ENCODE measurements at regions not wholly inside any gene's neighbourhood (a gene's known extent, or its start where the extent isn't known, plus 50 kb on each side); places are given as distances from the start of the nearest gene placed in this dataset.
"Not testable (repeated sequence)": the region's sequence is repeated elsewhere in the genome, so short reads cannot be mapped to it uniquely, and the experiment has no call there.

DNA sequence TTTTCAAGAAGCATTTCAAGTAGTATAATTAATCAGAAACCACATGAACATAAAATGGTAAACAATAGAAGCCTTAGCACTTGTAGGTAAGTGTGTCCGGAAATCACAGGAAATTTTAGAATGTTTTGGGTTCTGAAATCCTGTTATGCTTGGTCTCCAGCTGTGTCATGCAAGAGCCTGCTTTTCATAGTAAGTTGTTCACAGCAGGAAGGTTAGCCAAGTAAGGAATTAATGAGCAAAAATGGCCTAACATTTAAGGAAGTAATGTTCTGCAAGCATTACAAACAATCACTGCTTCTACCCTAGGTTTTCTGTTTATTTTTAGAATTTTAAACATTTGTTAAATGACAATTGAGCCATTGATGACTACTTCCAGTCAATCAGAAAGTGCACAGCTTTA, 669.5 kb downstream of the SLCO4C1 start:
- DNase-seq = no peak

- DNase-seq = no peak
Measured at GRCh38 chr5:101611039-101611438, 685.0 kb downstream of the SLCO4C1 start.

DNA sequence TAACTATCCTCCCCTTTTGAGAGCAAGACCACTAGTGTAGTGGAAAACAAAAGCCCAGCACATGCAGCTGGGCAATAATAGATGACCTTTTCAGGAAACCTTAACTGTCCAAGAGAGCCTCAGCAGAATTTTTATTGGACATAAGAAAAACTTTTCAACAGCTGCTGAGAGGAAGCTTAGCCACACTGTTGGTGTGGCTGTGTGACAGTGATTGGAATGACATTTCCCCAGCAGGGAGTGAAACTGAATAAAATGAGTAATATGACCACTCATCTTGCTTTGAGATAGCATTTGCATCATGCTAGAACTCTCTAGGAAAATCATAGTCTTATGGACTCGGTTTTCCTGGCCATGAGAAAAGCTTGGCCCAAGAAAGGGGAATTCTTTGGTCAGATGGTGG, 687.8 kb downstream of the SLCO4C1 start:
- no peak for DNase-seq

DNA sequence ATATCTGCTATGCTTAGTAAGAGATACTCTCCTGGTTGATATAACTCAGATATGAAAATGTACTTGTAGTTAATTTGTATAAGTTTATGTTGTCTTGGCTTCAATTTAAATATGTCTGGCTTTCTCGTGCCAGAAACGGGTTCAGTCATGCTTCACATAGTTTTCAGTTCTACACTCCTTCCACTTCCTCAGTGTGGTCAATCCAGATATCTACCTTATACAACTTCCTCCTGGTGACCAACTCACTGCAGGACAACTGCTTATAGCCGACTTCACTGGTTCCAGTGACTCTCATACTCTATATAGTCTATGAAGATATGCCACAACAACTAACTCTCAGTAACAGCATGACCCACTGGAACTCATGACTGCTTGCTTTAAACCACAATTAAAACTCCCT, 690.4 kb downstream of the SLCO4C1 start:
- DNase-seq = no peak

GRCh38 chr5:101600614-101601013, 695.5 kb downstream of the SLCO4C1 start:
- no peak for DNase-seq

DNA sequence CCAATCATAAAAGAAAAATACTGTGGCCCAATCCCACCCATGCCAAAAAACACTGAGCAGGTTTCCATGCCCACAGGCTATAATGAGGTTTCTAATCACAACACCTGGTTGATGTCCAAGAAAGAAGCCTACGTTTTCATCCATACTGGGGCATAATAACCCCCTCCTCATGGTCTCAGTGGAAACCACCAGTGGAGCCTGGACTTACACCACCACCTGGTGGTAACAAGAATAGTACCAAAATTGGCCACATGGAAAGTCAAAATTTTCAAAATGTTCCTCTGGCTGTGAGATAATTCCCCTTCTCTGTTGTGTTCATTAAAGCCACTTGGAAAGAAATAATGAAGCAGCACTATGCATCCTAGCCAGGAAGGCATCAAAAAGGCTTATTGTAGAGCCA, 687.3 kb upstream of the ST8SIA4 start:
- DNase-seq = no peak

- no peak for DNase-seq
Measured at GRCh38 chr5:101585366-101585765, 682.3 kb upstream of the ST8SIA4 start.

DNA sequence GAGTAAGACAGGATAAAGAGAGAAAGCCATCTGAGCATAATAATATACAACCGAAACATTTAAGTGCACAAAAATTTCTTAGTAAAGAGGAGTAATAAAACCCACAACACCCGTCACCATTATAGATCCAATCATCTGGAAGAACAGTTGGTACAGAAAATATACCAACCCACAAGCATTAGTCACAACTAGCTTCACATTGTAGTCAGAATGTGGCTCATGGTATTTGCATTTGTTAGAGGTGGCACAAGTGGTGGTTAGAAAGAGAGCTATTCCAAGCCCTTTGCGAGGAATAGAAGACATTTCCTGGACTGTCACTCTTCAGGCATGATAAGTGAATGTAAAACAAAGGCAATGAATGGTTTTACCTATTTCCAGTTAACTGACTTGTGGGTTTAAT, 677.5 kb upstream of the ST8SIA4 start:
- DNase-seq = no peak

DNA sequence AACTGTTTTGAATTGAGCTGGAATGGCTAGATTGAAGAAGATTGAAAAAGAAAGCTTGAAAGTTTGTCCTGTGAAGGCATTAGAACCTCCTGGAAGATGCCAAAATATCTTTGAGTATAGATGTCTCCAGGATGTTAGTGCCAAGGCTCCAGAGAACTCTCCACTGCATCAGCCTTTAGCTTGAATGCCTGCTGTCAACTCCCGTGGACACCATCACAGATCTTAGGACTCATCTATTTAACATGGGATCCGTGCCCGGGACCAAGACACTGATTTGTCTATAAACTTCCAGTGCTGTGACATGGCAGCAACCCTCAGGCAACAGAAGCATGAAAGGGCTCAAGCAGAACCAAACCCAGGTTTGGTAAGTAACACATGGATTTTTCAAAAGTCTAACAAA, 670.9 kb upstream of the ST8SIA4 start:
- DNase-seq = no peak

GRCh38 chr5:101561018-101561417, 657.9 kb upstream of the ST8SIA4 start:
- no peak for DNase-seq

- DNase-seq = no peak
Measured at GRCh38 chr5:101543780-101544179, 640.7 kb upstream of the ST8SIA4 start.

GRCh38 chr5:101539315-101539714, 636.2 kb upstream of the ST8SIA4 start:
- DNase-seq = no peak

DNA sequence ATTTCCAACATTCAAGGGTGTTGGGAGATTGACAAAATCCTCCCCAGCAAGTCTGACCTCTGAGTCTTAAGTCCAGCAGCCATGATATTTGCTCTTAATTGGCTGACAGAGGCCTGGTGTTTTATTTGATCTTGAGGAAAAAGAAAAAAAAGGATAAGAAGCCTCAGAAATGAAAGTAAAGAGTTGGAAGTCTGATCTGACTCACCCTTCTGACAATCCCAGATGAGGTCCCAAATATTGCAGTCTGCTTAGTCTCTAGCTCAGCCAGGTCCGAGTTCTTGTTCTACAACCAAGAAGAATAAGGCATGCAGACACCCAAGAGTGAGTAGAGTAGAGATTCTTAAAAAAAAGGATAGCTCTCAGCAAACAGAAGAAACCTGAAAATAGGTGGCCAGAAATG, 632.5 kb upstream of the ST8SIA4 start:
- DNase-seq = no peak

- no peak for DNase-seq
Measured at GRCh38 chr5:101534491-101535110, 631.5 kb upstream of the ST8SIA4 start.

- peak in 1 of 2 donors; percentile 13 for DNase-seq
Measured at GRCh38 chr5:101532430-101532829, 629.3 kb upstream of the ST8SIA4 start.

- DNase-seq = peak; percentile 70 to 80
Measured at GRCh38 chr5:101531026-101531425, 627.9 kb upstream of the ST8SIA4 start.

- DNase-seq = not testable (repeated sequence)
Measured at GRCh38 chr5:101529094-101529493, 626.0 kb upstream of the ST8SIA4 start.

- no peak for DNase-seq
Measured at GRCh38 chr5:101520417-101520816, 617.3 kb upstream of the ST8SIA4 start.

GRCh38 chr5:101517795-101518194, 614.7 kb upstream of the ST8SIA4 start:
- DNase-seq = no peak

DNA sequence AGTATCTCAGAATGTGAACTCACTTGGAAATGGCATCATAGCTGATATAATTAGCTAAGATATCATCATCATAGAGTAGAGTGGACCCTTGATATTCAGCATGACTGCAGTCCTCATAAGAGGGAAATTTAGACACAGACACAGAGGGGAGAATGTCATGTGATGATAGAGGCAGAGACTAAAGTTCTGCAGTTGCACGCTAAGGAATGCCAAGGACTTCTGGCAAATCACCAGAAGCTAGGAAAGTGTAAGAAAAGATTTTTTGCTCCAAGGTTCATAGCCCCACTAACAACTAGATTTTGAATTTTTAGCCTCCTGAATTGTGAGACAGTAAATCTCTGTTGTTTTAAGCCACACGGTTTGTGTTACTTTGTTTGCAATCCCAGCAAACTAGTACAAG, 612.6 kb upstream of the ST8SIA4 start:
- no peak for DNase-seq

DNA sequence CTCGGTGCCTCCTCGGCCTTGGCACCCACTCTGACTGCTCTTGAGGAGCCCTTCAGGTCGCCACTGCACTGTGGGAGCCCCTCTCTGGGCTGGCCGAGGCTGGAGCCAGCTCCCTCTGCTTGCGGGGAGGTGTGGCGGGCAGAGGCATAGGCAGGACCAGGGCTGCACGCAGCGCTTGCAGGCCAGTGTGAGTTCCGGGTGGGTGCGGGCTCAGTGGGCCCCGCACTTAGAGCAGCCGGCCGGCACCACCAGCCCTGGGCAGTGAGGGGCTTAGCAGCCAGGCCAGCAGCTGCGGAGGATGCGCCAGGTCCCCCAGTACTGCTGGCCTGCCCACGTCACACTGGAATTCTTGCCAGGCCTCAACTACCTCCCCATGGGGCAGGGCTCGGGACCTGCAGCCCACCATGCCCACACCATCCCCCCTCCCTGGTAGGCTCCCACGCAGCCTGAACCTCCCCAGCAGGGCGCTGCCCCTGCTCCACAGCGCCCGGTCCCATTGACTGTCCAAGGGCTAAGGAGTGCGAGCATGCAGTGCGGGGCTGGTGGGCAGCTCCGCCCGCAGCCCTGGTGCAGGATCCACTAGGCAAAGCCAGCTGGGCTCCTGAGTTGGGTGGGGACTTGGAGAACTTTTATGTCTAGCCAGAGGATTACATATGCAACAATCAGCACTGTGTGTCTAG, 602.9 kb upstream of the ST8SIA4 start:
- DNase-seq = no peak

DNA sequence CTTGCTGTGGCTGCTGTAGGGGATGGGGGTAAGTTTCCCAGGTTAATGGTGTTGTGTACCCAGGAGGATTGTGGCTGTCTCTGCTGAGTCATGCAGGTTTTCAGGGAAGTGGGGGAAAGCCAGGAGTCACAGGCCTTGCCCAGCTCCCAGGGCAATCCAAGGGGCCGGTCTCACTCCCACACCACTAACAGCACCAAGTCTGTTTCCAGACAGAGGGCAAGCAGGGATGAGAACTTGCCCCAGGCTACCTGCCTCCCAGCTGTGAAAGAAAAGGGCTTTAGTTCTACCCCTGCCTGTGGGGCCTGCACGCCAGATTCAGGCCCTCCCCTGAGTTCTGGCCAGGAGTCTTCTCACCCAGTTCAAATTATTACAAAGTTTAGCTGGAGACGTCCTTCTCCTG, 579.8 kb upstream of the ST8SIA4 start:
- no peak for DNase-seq

- DNase-seq = peak in 1 of 2 donors; percentile 17
Measured at GRCh38 chr5:101473483-101473882, 570.4 kb upstream of the ST8SIA4 start.

DNA sequence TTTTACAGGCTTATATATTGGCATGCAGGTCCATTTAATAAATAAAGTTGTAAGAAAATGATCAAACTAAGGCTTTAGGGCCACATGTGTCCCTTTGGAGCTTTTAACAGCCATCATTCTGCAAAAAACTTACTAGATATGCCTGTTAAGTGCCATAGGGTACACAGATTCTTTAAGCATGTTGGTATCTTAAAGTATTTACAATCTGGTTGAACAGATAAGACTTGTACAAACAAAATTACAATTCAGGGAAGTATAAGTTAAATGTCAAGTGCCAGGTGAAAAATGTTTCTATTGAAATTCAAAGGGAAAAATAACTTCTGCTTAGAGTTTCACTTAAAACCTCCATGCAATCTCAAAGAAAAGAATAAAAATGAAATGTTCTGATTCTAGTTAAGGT, 558.4 kb upstream of the ST8SIA4 start:
- DNase-seq = no peak

- no peak for DNase-seq
Measured at GRCh38 chr5:101458587-101458986, 555.5 kb upstream of the ST8SIA4 start.

Measured in inflammatory macrophage treated with lipopolysaccharide for 1 hour (primary cell).